ENCODE measurements at regions not wholly inside any gene's neighbourhood (a gene's known extent, or its start where the extent isn't known, plus 50 kb on each side); places are given as distances from the start of the nearest gene placed in this dataset.

GRCh38 chr13:76813891-76814290, 72.3 kb downstream of the KCTD12 start:
- H3K4me1 ChIP-seq: peaks cover 17% of the 10 kb centered on the region
- H3K27ac ChIP-seq: no peak overlapping the region
- TF ChIP-seq CTCF (IDR thresholded peaks at IDR 0.05): no peak
- no peak for TF ChIP-seq POLR2AphosphoS5 (IDR thresholded peaks at IDR 0.05; ENCODE audit: insufficient read depth in 1 of 2, low read depth in 1 of 2)
- TF ChIP-seq POLR2A (IDR thresholded peaks at IDR 0.05): no peak
- no peak overlapping the region for H3K4me3 ChIP-seq
- intact Hi-C loops (cut with DNase I): no loop called here
- H3K36me3 ChIP-seq: no peaks in the 10 kb centered on the region
- H3K27me3 ChIP-seq: no peaks in the 10 kb centered on the region
- no peaks in the 10 kb centered on the region for H3K9me3 ChIP-seq
- no peak for DNase-seq (ENCODE audit: extremely low spot score in 2 of 2)

DNA sequence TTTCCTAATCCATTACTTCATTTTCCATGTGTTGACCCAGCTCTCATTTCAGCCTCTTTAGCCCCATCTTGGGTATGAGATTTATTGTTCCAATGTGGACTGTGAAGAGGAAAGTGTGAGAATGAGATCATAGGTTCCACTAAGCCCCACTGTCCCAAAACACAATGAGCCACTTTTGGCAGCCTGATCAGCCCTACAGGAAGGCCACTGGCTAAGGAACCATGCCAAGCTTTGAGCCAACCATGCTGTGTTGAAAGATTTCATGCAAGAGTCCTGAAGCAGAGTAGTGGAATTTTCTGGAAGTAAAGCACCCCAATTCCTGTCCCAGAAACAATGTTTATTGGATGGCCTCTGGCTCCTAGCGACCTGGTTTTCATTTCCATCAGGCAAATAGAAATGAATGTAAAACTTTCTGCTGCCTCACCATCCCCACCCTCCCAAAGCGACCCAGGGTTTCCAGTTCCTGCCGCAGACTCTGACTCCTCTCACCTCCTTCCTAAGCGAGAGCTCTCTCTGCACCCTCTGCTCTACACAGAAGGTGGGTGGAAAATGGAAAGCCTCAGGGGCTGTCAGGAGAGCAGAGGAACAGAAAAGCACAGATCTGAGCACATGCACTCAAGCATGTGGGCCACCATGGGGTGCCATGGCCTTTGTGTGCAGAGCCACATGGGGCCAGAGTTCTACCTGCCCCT, 73.1 kb downstream of the KCTD12 start:
- Histone ChIP-seq H3K27ac (peak overlapping the region; percentile 45), H3K4me3 (no peak overlapping the region), H3K27me3 (no peaks in the 10 kb centered on the region), H3K9me3 (no peaks in the 10 kb centered on the region), H3K36me3 (no peaks in the 10 kb centered on the region), H3K4me1 (peaks cover 17% of the 10 kb centered on the region)
- no peak for TF ChIP-seq CTCF (IDR thresholded peaks at IDR 0.05)
- TF ChIP-seq POLR2AphosphoS5 (IDR thresholded peaks at IDR 0.05; ENCODE audit: insufficient read depth in 1 of 2, low read depth in 1 of 2): peak in 1 of 2 donors; percentile 70
- intact Hi-C loops (cut with DNase I): no loop called here
- DNase-seq (ENCODE audit: extremely low spot score in 2 of 2): no peak

- no peak for TF ChIP-seq CTCF (IDR thresholded peaks at IDR 0.05)
- TF ChIP-seq POLR2A (IDR thresholded peaks at IDR 0.05): no peak
- no peak for TF ChIP-seq POLR2AphosphoS5 (IDR thresholded peaks at IDR 0.05; ENCODE audit: insufficient read depth in 1 of 2, low read depth in 1 of 2)
- no peak overlapping the region for H3K27ac ChIP-seq
- H3K4me3 ChIP-seq: no peak overlapping the region
- no peak for DNase-seq (ENCODE audit: extremely low spot score in 2 of 2)
- no peaks in the 10 kb centered on the region for H3K9me3 ChIP-seq
- H3K36me3 ChIP-seq: no peaks in the 10 kb centered on the region
- peaks cover 17% of the 10 kb centered on the region for H3K4me1 ChIP-seq
- H3K27me3 ChIP-seq: no peaks in the 10 kb centered on the region
- intact Hi-C loops (cut with DNase I): no loop called here
Observed at GRCh38 chr13:76812206-76812897, 73.9 kb downstream of the KCTD12 start.

- no peak for DNase-seq (ENCODE audit: extremely low spot score in 2 of 2)
- Histone ChIP-seq H3K27ac (no peak overlapping the region), H3K36me3 (no peaks in the 10 kb centered on the region), H3K9me3 (no peaks in the 10 kb centered on the region), H3K4me1 (peaks cover 17% of the 10 kb centered on the region), H3K4me3 (no peak overlapping the region), H3K27me3 (no peaks in the 10 kb centered on the region)
- intact Hi-C loops (cut with DNase I): no loop called here
- TF ChIP-seq POLR2A (IDR thresholded peaks at IDR 0.05): no peak
- no peak for TF ChIP-seq POLR2AphosphoS5 (IDR thresholded peaks at IDR 0.05; ENCODE audit: insufficient read depth in 1 of 2, low read depth in 1 of 2)
- TF ChIP-seq CTCF (IDR thresholded peaks at IDR 0.05): no peak
Observed at GRCh38 chr13:76809389-76809788, 76.8 kb downstream of the KCTD12 start.

DNA sequence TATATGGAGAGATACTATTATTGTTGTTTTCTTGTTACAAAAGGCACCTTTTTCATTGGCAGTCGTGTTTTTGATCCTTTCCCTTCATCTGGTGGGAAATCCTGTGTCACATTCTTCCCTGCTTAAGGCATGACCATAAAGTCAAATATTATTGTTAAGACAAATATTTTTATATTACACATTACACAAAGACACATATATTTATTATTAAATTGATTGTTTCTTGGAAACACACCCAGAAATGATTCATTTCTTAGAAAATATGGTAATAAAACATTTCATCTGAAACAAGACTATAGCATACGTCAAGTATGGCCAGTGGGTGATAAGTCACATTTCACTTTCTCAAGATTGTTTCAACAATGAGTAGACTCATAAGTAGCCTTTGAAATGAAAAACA, 77.3 kb downstream of the KCTD12 start:
- Histone ChIP-seq H3K9me3 (no peaks in the 10 kb centered on the region), H3K36me3 (no peaks in the 10 kb centered on the region), H3K4me3 (no peak overlapping the region), H3K4me1 (peaks cover 15% of the 10 kb centered on the region), H3K27me3 (no peaks in the 10 kb centered on the region), H3K27ac (no peak overlapping the region)
- TF ChIP-seq CTCF (IDR thresholded peaks at IDR 0.05) (no peak), POLR2A (IDR thresholded peaks at IDR 0.05) (no peak), POLR2AphosphoS5 (IDR thresholded peaks at IDR 0.05; ENCODE audit: insufficient read depth in 1 of 2, low read depth in 1 of 2) (no peak)
- DNase-seq (ENCODE audit: extremely low spot score in 2 of 2): no peak
- intact Hi-C loops (cut with DNase I): no loop called here
